ENCODE measurements at regions not wholly inside any gene's neighbourhood (a gene's known extent, or its start where the extent isn't known, plus 50 kb on each side); places are given as distances from the start of the nearest gene placed in this dataset.

DNA sequence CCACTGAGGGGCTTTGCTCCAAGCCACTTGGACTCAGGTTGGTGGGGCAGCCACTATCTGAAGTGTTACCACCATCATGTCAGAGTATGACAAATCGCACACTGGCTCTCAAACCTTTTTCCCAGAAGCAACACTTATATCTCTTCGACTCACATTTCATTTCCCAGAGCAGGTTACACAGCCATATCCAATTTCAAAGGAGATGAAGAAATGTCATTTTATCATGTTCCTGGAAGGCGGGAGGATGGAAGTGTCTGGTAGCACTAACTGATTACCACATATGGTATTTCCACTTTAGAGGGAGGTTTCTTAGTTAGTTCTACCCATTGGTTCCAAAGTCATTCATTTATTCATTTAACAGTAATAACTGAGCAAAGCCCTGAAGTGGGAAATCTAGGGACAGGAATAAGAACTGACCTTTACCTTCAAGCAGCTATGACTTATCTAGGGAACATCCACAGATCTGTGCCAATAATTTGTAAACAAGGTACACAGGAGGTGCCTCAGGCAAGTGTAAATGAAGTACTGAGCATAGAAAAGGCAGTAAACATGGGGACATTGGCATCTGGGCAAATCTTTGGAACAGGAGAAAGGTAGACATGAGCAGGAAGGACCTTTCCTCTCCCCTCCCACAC lies 54.9 kb upstream of the LRRC55 start:
- Histone ChIP-seq H3K4me3 (no peak overlapping the region), H3K27ac (no peak overlapping the region), H3K4me1 (no peaks in the 10 kb centered on the region), H3K27me3 (no peaks in the 10 kb centered on the region), H3K9me3 (no peaks in the 10 kb centered on the region), H3K36me3 (no peaks in the 10 kb centered on the region)
- no peak for DNase-seq (ENCODE audit: low spot score in 2 of 2)
- TF ChIP-seq, protein P1, sequence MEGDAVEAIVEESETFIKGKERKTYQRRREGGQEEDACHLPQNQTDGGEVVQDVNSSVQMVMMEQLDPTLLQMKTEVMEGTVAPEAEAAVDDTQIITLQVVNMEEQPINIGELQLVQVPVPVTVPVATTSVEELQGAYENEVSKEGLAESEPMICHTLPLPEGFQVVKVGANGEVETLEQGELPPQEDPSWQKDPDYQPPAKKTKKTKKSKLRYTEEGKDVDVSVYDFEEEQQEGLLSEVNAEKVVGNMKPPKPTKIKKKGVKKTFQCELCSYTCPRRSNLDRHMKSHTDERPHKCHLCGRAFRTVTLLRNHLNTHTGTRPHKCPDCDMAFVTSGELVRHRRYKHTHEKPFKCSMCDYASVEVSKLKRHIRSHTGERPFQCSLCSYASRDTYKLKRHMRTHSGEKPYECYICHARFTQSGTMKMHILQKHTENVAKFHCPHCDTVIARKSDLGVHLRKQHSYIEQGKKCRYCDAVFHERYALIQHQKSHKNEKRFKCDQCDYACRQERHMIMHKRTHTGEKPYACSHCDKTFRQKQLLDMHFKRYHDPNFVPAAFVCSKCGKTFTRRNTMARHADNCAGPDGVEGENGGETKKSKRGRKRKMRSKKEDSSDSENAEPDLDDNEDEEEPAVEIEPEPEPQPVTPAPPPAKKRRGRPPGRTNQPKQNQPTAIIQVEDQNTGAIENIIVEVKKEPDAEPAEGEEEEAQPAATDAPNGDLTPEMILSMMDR (IDR thresholded peaks at IDR 0.05), result no peak
- intact Hi-C loops (cut with DNase I), result no loop called here

DNA sequence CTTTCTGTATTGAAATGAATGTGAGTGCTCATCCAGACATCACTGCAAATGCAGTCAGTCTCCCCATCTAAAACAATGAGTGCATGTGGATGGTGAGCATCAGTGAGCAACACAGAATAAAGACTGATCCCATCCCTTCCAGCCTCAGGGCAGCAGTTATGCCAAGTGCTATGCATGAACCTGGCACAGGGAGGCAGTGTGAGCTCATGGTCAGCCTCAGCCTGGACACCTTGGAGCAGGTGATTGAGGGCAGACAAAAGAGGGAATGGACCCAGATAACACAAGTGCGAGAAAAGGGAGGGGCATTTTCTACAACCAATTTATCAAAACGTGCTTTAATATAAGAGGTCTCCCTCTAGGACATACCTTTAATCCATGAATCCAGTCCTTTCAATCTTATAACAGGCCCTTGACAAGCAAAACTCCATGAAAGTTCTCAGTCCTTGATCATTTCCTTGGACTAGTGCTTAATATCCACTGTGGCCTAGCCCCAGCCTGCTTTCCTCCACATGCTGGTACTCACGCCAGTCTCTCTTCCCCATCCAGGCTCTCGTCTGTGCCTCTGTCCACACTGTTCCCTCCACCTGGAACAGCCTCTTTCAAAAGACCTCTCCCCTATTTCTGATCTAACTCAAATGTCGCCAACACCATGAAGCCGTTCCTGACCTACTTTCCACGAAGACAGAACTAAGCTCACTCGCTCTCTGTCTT lies 50.5 kb upstream of the LRRC55 start:
- H3K27ac ChIP-seq, result no peak overlapping the region
- H3K27me3 ChIP-seq, result no peaks in the 10 kb centered on the region
- TF ChIP-seq, protein P1 (IDR thresholded peaks at IDR 0.05), result peak in 2 of 3 experiments; percentile 23 to 32
- DNase-seq (ENCODE audit: low spot score in 2 of 2), result no peak
- no peaks in the 10 kb centered on the region for H3K4me1 ChIP-seq
- no peak overlapping the region for H3K4me3 ChIP-seq
- H3K9me3 ChIP-seq, result no peaks in the 10 kb centered on the region
- intact Hi-C loops (cut with DNase I), result no loop called here
- H3K36me3 ChIP-seq, result no peaks in the 10 kb centered on the region

Data from ascending aorta (tissue), 2 donors.